ENCODE measurements at regions not wholly inside any gene's neighbourhood (a gene's known extent, or its start where the extent isn't known, plus 50 kb on each side); places are given as distances from the start of the nearest gene placed in this dataset.

DNA sequence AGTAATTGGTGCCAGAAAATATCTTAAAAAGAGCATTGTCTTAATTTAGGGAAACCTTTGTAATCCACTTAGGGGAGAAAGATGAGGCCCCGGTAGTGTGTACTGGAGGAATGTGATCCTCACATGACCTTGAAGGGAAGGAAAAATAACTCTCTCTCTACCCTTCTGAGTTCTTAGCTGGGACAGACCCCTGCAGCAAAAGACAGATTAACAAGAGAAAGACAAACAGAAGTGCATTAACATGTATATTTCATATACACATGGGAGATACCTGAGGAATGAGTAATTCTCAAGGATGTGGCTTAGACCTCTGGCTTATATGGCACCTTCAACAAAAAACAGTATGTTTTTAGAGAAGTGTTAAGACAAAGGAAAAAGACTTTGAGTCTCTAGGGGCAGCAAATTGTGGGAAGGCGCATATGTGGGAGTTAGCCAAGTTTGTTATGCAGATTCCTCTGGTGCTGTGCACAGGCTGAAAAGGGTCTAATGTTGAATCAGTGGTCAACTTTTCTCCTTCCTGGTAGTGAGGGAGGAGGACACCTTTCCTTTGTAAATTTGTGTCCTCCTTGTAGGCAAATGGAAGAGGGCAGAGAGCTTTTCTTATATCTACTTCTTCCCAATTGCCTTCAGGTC, 138.8 kb downstream of the LRRC70 start:
- in situ Hi-C loops (cut with MboI), result no loop called here
- TF ChIP-seq ZBTB5 (IDR thresholded peaks at IDR 0.05) (no peak), NFATC3 (IDR thresholded peaks at IDR 0.05) (no peak), ILK (tag; IDR thresholded peaks at IDR 0.05; ENCODE audit: borderline replicate concordance, low read depth) (no peak), SLC30A9 (CRISPR knock-in tag; IDR thresholded peaks at IDR 0.05) (no peak)
- TF ChIP-seq, protein P1, sequence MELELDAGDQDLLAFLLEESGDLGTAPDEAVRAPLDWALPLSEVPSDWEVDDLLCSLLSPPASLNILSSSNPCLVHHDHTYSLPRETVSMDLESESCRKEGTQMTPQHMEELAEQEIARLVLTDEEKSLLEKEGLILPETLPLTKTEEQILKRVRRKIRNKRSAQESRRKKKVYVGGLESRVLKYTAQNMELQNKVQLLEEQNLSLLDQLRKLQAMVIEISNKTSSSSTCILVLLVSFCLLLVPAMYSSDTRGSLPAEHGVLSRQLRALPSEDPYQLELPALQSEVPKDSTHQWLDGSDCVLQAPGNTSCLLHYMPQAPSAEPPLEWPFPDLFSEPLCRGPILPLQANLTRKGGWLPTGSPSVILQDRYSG (tag; conservative IDR thresholded peaks at IDR 0.05; ENCODE audit: low read depth), result no peak
- Histone ChIP-seq H3K4me2 (ENCODE audit: insufficient read depth, low read length) (no peak overlapping the region), H3K4me1 (replicated peaks in 1 of 2; ENCODE audit: control insufficient read depth in 2 of 2, insufficient read depth in 2 of 2, low read length in 2 of 2) (no peaks in the 10 kb centered on the region), H3K9me1 (ENCODE audit: control insufficient read depth, insufficient read depth, low read length) (no peaks in the 10 kb centered on the region), H3K27me3 (ENCODE audit: control insufficient read depth in 2 of 2, insufficient read depth in 2 of 2, low read length in 2 of 2) (no peaks in the 10 kb centered on the region), H3K27ac (ENCODE audit: extremely low read depth, low read depth, low read length) (no peak overlapping the region), H3K9ac (ENCODE audit: insufficient read depth in 1 of 2, low read depth in 2 of 2, low read length in 2 of 2) (no peak overlapping the region), H3K9me3 (replicated peaks; ENCODE audit: control insufficient read depth, insufficient read depth, low read depth, low read length) (no peaks in the 10 kb centered on the region), H2AFZ (ENCODE audit: low read depth, low read length) (no peak overlapping the region), H4K20me1 (replicated peaks; ENCODE audit: control insufficient read depth, insufficient read depth, low read length) (no peaks in the 10 kb centered on the region), H3K36me3 (ENCODE audit: control insufficient read depth, insufficient read depth, low read length) (no peaks in the 10 kb centered on the region), H3K4me3 (no peak overlapping the region), H3K79me2 (ENCODE audit: control insufficient read depth, insufficient read depth, low read length) (no peaks in the 10 kb centered on the region)
- CTCF ChIA-PET (ENCODE audit: low intra/inter-chr PET ratio), result no interaction called here
- DNase-seq (ENCODE audit: extremely low read depth in 1 of 4, low spot score in 3 of 4) (no peak), ATAC-seq (no peak), FAIRE-seq (no peak)
- no TSS peak for BruUV-seq (replicated peaks)
- POLR2A ChIA-PET, result no interaction called here
- intact Hi-C loops (cut with micrococcal nuclease), result no loop called here
- 0% methylated on average over 2 of the region's 2 CpGs for WGBS (ENCODE audit: insufficient coverage, low coverage, missing lambda C conversion rate)

Measured in K562 (cell line).